GM18526 (cell line): ENCODE measurements at regions not wholly inside any gene's neighbourhood (a gene's known extent, or its start where the extent isn't known, plus 50 kb on each side); places are given as distances from the start of the nearest gene placed in this dataset.
A peak's percentile ranks its signal among the peaks of the same experiment; 100 is the strongest.

ENCODE experiments used
- POLR2A ChIP-seq: IDR thresholded peaks from 3 replicates; pipeline ENCODE4 v1.6.1; 2011; ENCODE audit not compliant: insufficient read length; ENCODE audit errors: extremely low read depth

GRCh38 chr2:71277536-71278103 is 50.7 kb upstream of the PAIP2B start:
- TF ChIP-seq POLR2A: no peak

GRCh38 chr2:71277147-71277475 is 50.2 kb upstream of the PAIP2B start:
- TF ChIP-seq POLR2A: no peak

- peak; percentile 54 for TF ChIP-seq POLR2A
These were observed 49.6 kb upstream of the PAIP2B start for GRCh38 chr2:71276311-71277146.
